ENCODE measurements at regions not wholly inside any gene's neighbourhood (a gene's known extent, or its start where the extent isn't known, plus 50 kb on each side); places are given as distances from the start of the nearest gene placed in this dataset.

- Histone ChIP-seq H3K4me3 (no peak overlapping the region), H3K36me3 (no peaks in the 10 kb centered on the region), H3K27ac (no peak overlapping the region), H3K27me3 (no peaks in the 10 kb centered on the region), H3K4me1 (no peaks in the 10 kb centered on the region), H3K9me3 (no peaks in the 10 kb centered on the region)
- WGBS = 76% methylated on average over 2 of the region's 2 CpGs
- TF ChIP-seq CTCF (IDR thresholded peaks at IDR 0.05) (no peak), POLR2AphosphoS5 (IDR thresholded peaks at IDR 0.05) (no peak)
- no peak for DNase-seq (ENCODE audit: low spot score in 2 of 2)
Observed at GRCh38 chr4:60709061-60709460, 491.1 kb upstream of the ADGRL3 start.

DNA sequence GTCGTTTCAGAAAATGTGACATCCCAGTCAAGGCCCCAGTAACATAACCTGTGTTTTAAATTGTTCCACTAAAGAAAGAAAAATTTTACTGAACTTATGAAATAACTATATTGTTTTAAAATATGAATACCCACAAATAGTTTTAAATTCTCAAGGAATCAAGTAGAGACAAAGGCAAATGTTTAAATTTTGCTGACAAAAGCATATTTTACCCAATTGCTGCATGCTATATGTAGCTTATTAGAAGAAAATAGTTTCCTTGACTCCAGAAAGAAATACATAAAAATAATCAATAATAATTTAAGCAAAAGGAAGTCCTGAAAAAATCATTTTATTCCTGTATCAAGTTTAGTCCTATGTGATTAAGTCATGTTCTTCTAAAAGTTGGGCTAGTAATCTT, 481.3 kb upstream of the ADGRL3 start:
- WGBS = 66% methylated on average over 1 of the region's 1 CpG
- H3K9me3 ChIP-seq = no peaks in the 10 kb centered on the region
- no peak for TF ChIP-seq CTCF (IDR thresholded peaks at IDR 0.05)
- no peak for TF ChIP-seq POLR2AphosphoS5 (IDR thresholded peaks at IDR 0.05)
- no peak for TF ChIP-seq POLR2A (IDR thresholded peaks at IDR 0.05)
- no peak for TF ChIP-seq EP300 (IDR thresholded peaks at IDR 0.05)
- no peak overlapping the region for H3K27ac ChIP-seq
- no peaks in the 10 kb centered on the region for H3K4me1 ChIP-seq
- H3K27me3 ChIP-seq = no peaks in the 10 kb centered on the region
- no peaks in the 10 kb centered on the region for H3K36me3 ChIP-seq
- no peak overlapping the region for H3K4me3 ChIP-seq
- DNase-seq (ENCODE audit: low spot score in 2 of 2) = no peak

GRCh38 chr4:60721685-60722084, 478.4 kb upstream of the ADGRL3 start:
- H3K27me3 ChIP-seq = no peaks in the 10 kb centered on the region
- TF ChIP-seq CTCF (IDR thresholded peaks at IDR 0.05) = no peak
- TF ChIP-seq POLR2A (IDR thresholded peaks at IDR 0.05) = no peak
- no peak for TF ChIP-seq EP300 (IDR thresholded peaks at IDR 0.05)
- no peak for TF ChIP-seq POLR2AphosphoS5 (IDR thresholded peaks at IDR 0.05)
- no peaks in the 10 kb centered on the region for H3K4me1 ChIP-seq
- H3K9me3 ChIP-seq = no peaks in the 10 kb centered on the region
- no peak overlapping the region for H3K27ac ChIP-seq
- 37% methylated on average over 1 of the region's 1 CpG for WGBS
- no peak for DNase-seq (ENCODE audit: low spot score in 2 of 2)
- H3K36me3 ChIP-seq = no peaks in the 10 kb centered on the region
- no peak overlapping the region for H3K4me3 ChIP-seq

- DNase-seq (ENCODE audit: low spot score in 2 of 2) = no peak
- H3K4me3 ChIP-seq = no peak overlapping the region
- WGBS = 87% methylated on average over 3 of the region's 3 CpGs
Observed at GRCh38 chr4:60723796-60724195, 476.3 kb upstream of the ADGRL3 start.

DNA sequence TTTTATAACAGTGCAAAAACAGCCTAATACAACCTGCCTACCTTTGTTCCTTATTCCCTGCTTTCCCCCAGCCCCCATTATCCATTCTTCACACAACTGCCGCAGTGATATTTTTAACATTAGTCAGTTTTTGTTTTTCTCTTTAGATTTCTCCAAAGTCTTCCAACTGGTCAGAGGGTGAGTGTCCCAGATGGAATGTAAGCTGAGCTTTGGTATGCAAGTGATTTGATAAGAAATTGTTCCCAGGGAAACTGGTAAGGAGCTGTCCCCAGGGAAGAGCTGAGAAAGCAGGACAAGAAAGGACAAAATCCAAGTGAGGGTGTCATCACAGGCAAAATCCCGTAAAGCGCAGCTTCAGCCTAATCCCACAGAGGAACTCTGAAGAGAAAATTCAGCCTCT, 475.5 kb upstream of the ADGRL3 start:
- Histone ChIP-seq H3K9me3 (no peaks in the 10 kb centered on the region), H3K27ac (no peak overlapping the region), H3K4me1 (no peaks in the 10 kb centered on the region), H3K27me3 (no peaks in the 10 kb centered on the region), H3K4me3 (no peak overlapping the region), H3K36me3 (no peaks in the 10 kb centered on the region)
- WGBS = 85% methylated on average over 3 of the region's 3 CpGs
- TF ChIP-seq EP300 (IDR thresholded peaks at IDR 0.05) = no peak
- no peak for TF ChIP-seq POLR2A (IDR thresholded peaks at IDR 0.05)
- no peak for TF ChIP-seq CTCF (IDR thresholded peaks at IDR 0.05)
- no peak for TF ChIP-seq POLR2AphosphoS5 (IDR thresholded peaks at IDR 0.05)
- no peak for DNase-seq (ENCODE audit: low spot score in 2 of 2)

More at GRCh38 chr4:60723796-60724195, 476.3 kb upstream of the ADGRL3 start:
- Histone ChIP-seq H3K9me3 (no peaks in the 10 kb centered on the region), H3K4me1 (no peaks in the 10 kb centered on the region), H3K27ac (no peak overlapping the region), H3K27me3 (no peaks in the 10 kb centered on the region), H3K36me3 (no peaks in the 10 kb centered on the region)
- no peak for TF ChIP-seq POLR2A (IDR thresholded peaks at IDR 0.05)
- no peak for TF ChIP-seq POLR2AphosphoS5 (IDR thresholded peaks at IDR 0.05)
- no peak for TF ChIP-seq CTCF (IDR thresholded peaks at IDR 0.05)
- no peak for TF ChIP-seq EP300 (IDR thresholded peaks at IDR 0.05)
